ENCODE measurements at regions not wholly inside any gene's neighbourhood (a gene's known extent, or its start where the extent isn't known, plus 50 kb on each side); places are given as distances from the start of the nearest gene placed in this dataset.

DNA sequence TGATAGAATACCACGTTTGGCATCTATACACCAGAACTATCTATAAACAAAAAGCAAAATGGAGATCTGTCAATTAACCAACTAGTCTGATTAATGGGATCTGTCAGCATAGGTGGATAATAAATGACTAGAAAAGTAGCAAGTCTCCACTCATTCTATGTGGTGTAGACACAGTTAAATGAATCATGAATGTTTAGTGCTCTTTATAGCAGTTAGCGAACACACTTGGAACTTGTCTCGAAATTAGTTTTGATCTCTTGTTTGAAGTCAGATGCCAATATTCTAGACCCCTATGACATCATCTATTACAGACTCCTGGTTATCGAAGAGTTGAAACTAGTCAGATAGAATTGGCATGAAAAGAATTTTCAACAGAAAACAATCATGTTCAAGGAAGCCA is 259.7 kb downstream of the AHR start:
- H3K4me1 ChIP-seq (ENCODE audit: control insufficient read depth, insufficient read depth, low read length) = peaks cover 14% of the 10 kb centered on the region
- H3K27me3 Mint-ChIP-seq (ENCODE audit: insufficient read depth) = peaks cover 11% of the 10 kb centered on the region
- H3K9me3 ChIP-seq (ENCODE audit: control insufficient read depth, low read length) = no peaks in the 10 kb centered on the region
- no peak overlapping the region for H3K27ac Mint-ChIP-seq
- no peak overlapping the region for H3K4me3 ChIP-seq (ENCODE audit: low read length)
- no peak overlapping the region for H3K9ac ChIP-seq (ENCODE audit: extremely low read depth, low read length, poor library complexity, severe bottlenecking)
- H3K36me3 ChIP-seq (ENCODE audit: control insufficient read depth, insufficient read depth, low read length) = no peaks in the 10 kb centered on the region
- TF ChIP-seq, protein P1, sequence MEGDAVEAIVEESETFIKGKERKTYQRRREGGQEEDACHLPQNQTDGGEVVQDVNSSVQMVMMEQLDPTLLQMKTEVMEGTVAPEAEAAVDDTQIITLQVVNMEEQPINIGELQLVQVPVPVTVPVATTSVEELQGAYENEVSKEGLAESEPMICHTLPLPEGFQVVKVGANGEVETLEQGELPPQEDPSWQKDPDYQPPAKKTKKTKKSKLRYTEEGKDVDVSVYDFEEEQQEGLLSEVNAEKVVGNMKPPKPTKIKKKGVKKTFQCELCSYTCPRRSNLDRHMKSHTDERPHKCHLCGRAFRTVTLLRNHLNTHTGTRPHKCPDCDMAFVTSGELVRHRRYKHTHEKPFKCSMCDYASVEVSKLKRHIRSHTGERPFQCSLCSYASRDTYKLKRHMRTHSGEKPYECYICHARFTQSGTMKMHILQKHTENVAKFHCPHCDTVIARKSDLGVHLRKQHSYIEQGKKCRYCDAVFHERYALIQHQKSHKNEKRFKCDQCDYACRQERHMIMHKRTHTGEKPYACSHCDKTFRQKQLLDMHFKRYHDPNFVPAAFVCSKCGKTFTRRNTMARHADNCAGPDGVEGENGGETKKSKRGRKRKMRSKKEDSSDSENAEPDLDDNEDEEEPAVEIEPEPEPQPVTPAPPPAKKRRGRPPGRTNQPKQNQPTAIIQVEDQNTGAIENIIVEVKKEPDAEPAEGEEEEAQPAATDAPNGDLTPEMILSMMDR (conservative IDR thresholded peaks at IDR 0.05) = no peak
- H3K27me3 ChIP-seq (ENCODE audit: control insufficient read depth, insufficient read depth, low read length, poor library complexity, severe bottlenecking) = peaks cover 43% of the 10 kb centered on the region
- H3K36me3 Mint-ChIP-seq (ENCODE audit: low read depth) = no peaks in the 10 kb centered on the region
- H3K27ac ChIP-seq (ENCODE audit: low read depth, low read length) = no peak overlapping the region
- 93% methylated on average over 4 of the region's 4 CpGs; no CpG with 5 or more reads in 1 of the 2 experiments for WGBS, 2 experiments (ENCODE audit: insufficient coverage in 1 of 2, insufficient read length in 1 of 2)
- no peak overlapping the region for H3K4me3 Mint-ChIP-seq
- no peak for DNase-seq
- H3K4me1 Mint-ChIP-seq = peaks cover 15% of the 10 kb centered on the region
- H3K9me3 Mint-ChIP-seq = peaks cover 4% of the 10 kb centered on the region

DNA sequence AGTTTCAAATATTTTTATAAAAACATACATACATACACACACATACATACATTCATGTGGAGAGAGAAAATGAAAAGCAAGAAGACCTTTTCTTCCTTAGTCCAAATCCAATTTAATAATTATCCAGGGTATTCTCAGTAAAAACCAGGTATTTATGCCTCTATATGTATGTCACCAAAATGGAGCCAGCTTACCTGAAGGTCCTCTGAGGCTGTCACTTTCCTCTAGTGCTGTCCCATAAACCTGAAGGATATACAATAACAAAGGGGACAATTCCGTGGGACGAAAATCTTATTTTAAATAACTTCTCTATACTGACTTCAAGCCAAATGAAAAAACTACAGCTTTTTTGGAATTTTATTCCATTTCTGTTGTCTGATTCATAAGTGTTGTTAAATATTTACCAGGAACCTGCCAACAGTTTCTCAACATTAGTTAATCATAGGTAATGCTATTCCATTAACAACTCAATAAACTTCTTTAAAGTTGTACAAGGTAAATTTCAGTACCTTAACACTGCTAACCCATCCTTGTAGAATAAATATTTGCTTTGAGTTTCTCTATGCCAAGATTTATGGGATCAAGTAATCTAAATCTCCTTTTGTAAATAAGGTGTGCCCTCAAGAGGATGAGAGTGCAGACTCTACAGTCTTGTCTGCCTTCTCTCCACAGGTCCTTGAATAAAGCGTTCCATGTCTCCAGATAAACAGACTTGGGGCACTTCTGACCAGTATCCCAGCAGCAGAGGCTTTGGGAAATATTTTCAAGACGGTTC is 260.3 kb downstream of the AHR start:
- no peaks in the 10 kb centered on the region for H3K36me3 Mint-ChIP-seq (ENCODE audit: low read depth)
- Histone ChIP-seq H3K9ac (ENCODE audit: extremely low read depth, low read length, poor library complexity, severe bottlenecking) (no peak overlapping the region), H3K9me3 (ENCODE audit: control insufficient read depth, low read length) (no peaks in the 10 kb centered on the region), H3K27ac (ENCODE audit: low read depth, low read length) (no peak overlapping the region), H3K4me3 (ENCODE audit: low read length) (no peak overlapping the region), H3K4me1 (ENCODE audit: control insufficient read depth, insufficient read depth, low read length) (peaks cover 14% of the 10 kb centered on the region), H3K27me3 (ENCODE audit: control insufficient read depth, insufficient read depth, low read length, poor library complexity, severe bottlenecking) (peaks cover 43% of the 10 kb centered on the region), H3K36me3 (ENCODE audit: control insufficient read depth, insufficient read depth, low read length) (no peaks in the 10 kb centered on the region)
- no peak overlapping the region for H3K27ac Mint-ChIP-seq
- no peak for DNase-seq
- peaks cover 8% of the 10 kb centered on the region for H3K9me3 Mint-ChIP-seq
- 79 to 86% methylated on average over 2 to 4 of the region's 4 CpGs for WGBS, 2 experiments (ENCODE audit: insufficient coverage in 1 of 2, insufficient read length in 1 of 2)
- TF ChIP-seq, protein P1 (conservative IDR thresholded peaks at IDR 0.05) = no peak
- no peak overlapping the region for H3K4me3 Mint-ChIP-seq
- H3K4me1 Mint-ChIP-seq = peaks cover 15% of the 10 kb centered on the region
- peaks cover 11% of the 10 kb centered on the region for H3K27me3 Mint-ChIP-seq (ENCODE audit: insufficient read depth)

DNA sequence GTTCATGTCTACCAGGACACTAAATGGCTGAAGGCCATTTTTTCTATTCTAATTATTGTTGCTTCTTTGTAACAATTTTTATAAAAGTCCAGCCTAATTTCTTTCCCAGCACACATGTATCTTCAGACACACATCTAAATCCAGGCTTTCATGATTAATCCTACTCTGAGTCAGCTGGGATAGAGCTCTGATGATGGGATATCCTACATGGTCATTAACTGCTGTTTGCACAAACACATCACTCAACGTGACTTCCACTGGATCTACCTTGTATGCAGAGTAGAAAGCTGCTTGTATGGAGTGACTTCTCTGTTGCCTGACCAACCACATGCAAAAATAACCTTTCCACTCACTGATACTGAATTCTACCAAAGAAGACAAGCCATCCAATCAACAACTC is 260.9 kb downstream of the AHR start:
- DNase-seq = no peak
- H3K27ac ChIP-seq (ENCODE audit: low read depth, low read length) = no peak overlapping the region
- H3K9ac ChIP-seq (ENCODE audit: extremely low read depth, low read length, poor library complexity, severe bottlenecking) = no peak overlapping the region
- Mint-ChIP-seq H3K4me3 (no peak overlapping the region), H3K27ac (no peak overlapping the region), H3K4me1 (peaks cover 15% of the 10 kb centered on the region), H3K27me3 (ENCODE audit: insufficient read depth) (peaks cover 11% of the 10 kb centered on the region), H3K36me3 (ENCODE audit: low read depth) (no peaks in the 10 kb centered on the region), H3K9me3 (peaks cover 8% of the 10 kb centered on the region)
- H3K36me3 ChIP-seq (ENCODE audit: control insufficient read depth, insufficient read depth, low read length) = no peaks in the 10 kb centered on the region
- H3K4me1 ChIP-seq (ENCODE audit: control insufficient read depth, insufficient read depth, low read length) = peaks cover 14% of the 10 kb centered on the region
- TF ChIP-seq, protein P1 (conservative IDR thresholded peaks at IDR 0.05) = no peak
- H3K9me3 ChIP-seq (ENCODE audit: control insufficient read depth, low read length) = no peaks in the 10 kb centered on the region
- WGBS, 2 experiments (ENCODE audit: insufficient coverage in 1 of 2, insufficient read length in 1 of 2) = 83 to 85% methylated on average over 1 of the region's 1 CpG
- H3K27me3 ChIP-seq (ENCODE audit: control insufficient read depth, insufficient read depth, low read length, poor library complexity, severe bottlenecking) = peaks cover 40% of the 10 kb centered on the region
- no peak overlapping the region for H3K4me3 ChIP-seq (ENCODE audit: low read length)

Data from endodermal cell (in vitro differentiated cells).